CD8-positive, alpha-beta memory T cell (primary cell): ENCODE measurements at regions not wholly inside any gene's neighbourhood (a gene's known extent, or its start where the extent isn't known, plus 50 kb on each side); places are given as distances from the start of the nearest gene placed in this dataset.

ENCODE experiments used
- CTCF ChIA-PET: fragments of 350-600 bp; sonication (Branson Sonifier 250); formaldehyde crosslinking; loops from one replicate; lab custom pipeline; 2021; ENCODE audit warnings: antibody characterized with exemption; lab: Charles Lee
- POLR2A ChIA-PET: fragments of 350-600 bp; sonication (Branson Sonifier 250); formaldehyde crosslinking; loops from one replicate; lab custom pipeline; 2021; ENCODE audit warnings: antibody characterized with exemption; lab: Charles Lee
- DNase-seq, 5 donors: peaks; one replicate each; pipeline versions ENCODE4 v3.0.0 to v3.0.0-alpha.2; 2020 to 2022; ENCODE audit warnings: mixed read lengths in 1 of 5
- H3K27ac ChIP-seq: one replicate; pipeline ENCODE4 v1.7.0; 2013; ENCODE audit warnings: low read depth, mild to moderate bottlenecking, low read length, moderate library complexity
- H3K27me3 ChIP-seq: 2 replicates; pipeline ENCODE4 v1.7.0; 2013; ENCODE audit warnings: low read length, mild to moderate bottlenecking; ENCODE audit not compliant: insufficient read depth, poor library complexity, severe bottlenecking
- H3K36me3 ChIP-seq: 2 replicates; pipeline ENCODE4 v1.7.0; 2013; ENCODE audit warnings: mild to moderate bottlenecking, low read length, moderate library complexity; ENCODE audit not compliant: insufficient read depth
- H3K4me1 ChIP-seq: 2 replicates; pipeline ENCODE4 v1.7.0; 2013; ENCODE audit warnings: mild to moderate bottlenecking, low read length, moderate library complexity; ENCODE audit not compliant: insufficient read depth
- H3K4me3 ChIP-seq: 2 replicates; pipeline ENCODE4 v1.7.0; 2013; ENCODE audit warnings: mild to moderate bottlenecking, low read length
- H3K9me3 ChIP-seq: 2 replicates; pipeline ENCODE4 v1.7.0; 2013; ENCODE audit warnings: mild to moderate bottlenecking, low read length
- H3K27ac Mint-ChIP-seq, 8 donors: one replicate each; pipeline ENCODE4 v1.8.0; 2020 to 2021; ENCODE audit warnings: mixed read lengths in 8 of 8, mild to moderate bottlenecking in 6 of 8, inconsistent platforms in 3 of 8, moderate library complexity in 3 of 8
- H3K27me3 Mint-ChIP-seq, 2 donors: one replicate each; pipeline ENCODE4 v1.8.0; 2020 to 2021; ENCODE audit warnings: mixed read lengths in 2 of 2, mild to moderate bottlenecking in 1 of 2, moderate library complexity in 1 of 2
- H3K36me3 Mint-ChIP-seq, 3 donors: one replicate each; pipeline ENCODE4 v1.8.0; 2020 to 2021; ENCODE audit warnings: mixed read lengths in 3 of 3, inconsistent platforms in 1 of 3, mild to moderate bottlenecking in 1 of 3
- H3K4me1 Mint-ChIP-seq, 3 donors: one replicate each; pipeline ENCODE4 v1.8.0; 2020 to 2021; ENCODE audit warnings: mixed read lengths in 3 of 3, inconsistent platforms in 1 of 3, mild to moderate bottlenecking in 1 of 3
- H3K4me3 Mint-ChIP-seq, 7 donors: one replicate each; pipeline ENCODE4 v1.8.0; 2020 to 2021; ENCODE audit warnings: mixed read lengths in 7 of 7, mild to moderate bottlenecking in 6 of 7, moderate library complexity in 4 of 7, inconsistent platforms in 2 of 7
- H3K9me3 Mint-ChIP-seq, 5 donors: one replicate each; pipeline ENCODE4 v1.8.0; 2020 to 2022; ENCODE audit warnings: mixed read lengths in 5 of 5, mild to moderate bottlenecking in 3 of 5, moderate library complexity in 2 of 5, inconsistent platforms in 1 of 5

DNA sequence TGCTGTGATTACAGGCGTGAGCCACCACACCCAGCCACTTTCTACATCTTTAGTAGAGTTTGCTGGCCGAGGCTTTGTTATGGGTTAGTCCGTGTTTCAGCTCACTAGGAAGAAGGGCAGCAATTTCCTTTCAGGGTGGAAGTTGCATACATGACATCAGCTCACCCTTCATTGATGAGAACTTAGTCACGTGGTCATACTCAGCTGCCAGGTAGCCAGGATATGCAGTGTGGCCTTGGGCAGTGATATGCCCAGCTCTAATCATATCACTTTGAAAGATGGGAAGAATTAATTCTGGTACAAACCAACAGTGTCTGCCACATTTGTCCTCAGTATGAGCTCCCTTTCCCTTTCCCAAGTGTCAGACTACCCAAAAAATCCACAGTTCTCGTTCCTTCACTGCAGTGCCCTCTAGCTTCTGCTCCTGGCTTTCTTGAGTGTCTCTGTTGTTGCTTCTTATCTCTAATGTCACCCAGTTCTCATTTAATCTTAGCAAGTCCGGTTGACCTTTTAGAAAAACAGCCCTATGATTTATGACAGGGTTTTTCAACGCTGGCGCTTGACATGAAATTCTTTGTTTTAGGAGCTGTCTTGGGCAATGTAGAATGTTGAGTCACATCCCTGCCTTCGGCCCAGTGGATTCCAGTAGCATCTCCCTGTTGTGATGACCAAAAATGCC lies 108.7 kb upstream of the ITGB1 start:
- Mint-ChIP-seq H3K27ac (peak overlapping the region in 1 of 8 donors; percentile 61), H3K4me3 (no peak overlapping the region), H3K4me1 (peaks cover 3 to 14% (median 8%) of the 10 kb centered on the region in 3 donors), H3K9me3 (no peaks in the 10 kb centered on the region), H3K36me3 (peaks cover 0 to 19% (median 0%) of the 10 kb centered on the region in 3 donors), H3K27me3 (peaks cover 2 to 3% of the 10 kb centered on the region in 2 donors)
- Histone ChIP-seq H3K4me3 (no peak overlapping the region), H3K4me1 (no peaks in the 10 kb centered on the region), H3K9me3 (no peaks in the 10 kb centered on the region), H3K27me3 (no peaks in the 10 kb centered on the region), H3K27ac (no peak overlapping the region), H3K36me3 (no peaks in the 10 kb centered on the region)
- POLR2A ChIA-PET = no interaction called here
- no peak for DNase-seq
- CTCF ChIA-PET = interaction anchor here (0.9 to 1.3 kb wide), 2 partner anchors 16 to 28 kb away, joined by 3 to 5 read pairs; no protein-coding TSS in a partner anchor

DNA sequence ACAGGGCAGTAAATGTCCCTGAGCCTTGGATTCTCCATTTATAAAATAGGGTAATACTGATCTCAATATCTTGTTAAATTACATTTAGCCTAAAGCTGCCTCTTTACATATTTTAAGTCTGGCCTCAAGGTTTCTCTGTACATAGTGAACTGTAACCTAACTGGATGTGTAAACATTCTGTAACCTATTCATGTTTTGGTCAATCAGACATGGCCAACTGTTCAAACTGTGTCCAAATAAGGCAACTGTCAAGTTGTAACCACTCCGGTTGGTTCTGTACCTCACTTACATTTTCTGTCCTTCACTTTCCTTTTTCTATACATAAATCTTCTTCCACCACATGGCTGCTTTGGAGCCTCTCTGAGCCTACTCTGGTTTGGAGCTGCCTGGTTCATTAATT lies 107.1 kb upstream of the ITGB1 start:
- Mint-ChIP-seq H3K27ac (peak overlapping the region in 1 of 8 donors; percentile 52), H3K4me3 (no peak overlapping the region), H3K4me1 (peaks cover 5 to 17% (median 12%) of the 10 kb centered on the region in 3 donors), H3K9me3 (no peaks in the 10 kb centered on the region), H3K27me3 (peaks cover under 1 to 2% of the 10 kb centered on the region in 2 donors), H3K36me3 (peaks cover 0 to 24% (median 0%) of the 10 kb centered on the region in 3 donors)
- no peak overlapping the region for H3K4me3 ChIP-seq
- CTCF ChIA-PET = no interaction called here
- no peaks in the 10 kb centered on the region for H3K27me3 ChIP-seq
- no peak for DNase-seq
- H3K4me1 ChIP-seq = no peaks in the 10 kb centered on the region
- no peaks in the 10 kb centered on the region for H3K9me3 ChIP-seq
- no peak overlapping the region for H3K27ac ChIP-seq
- POLR2A ChIA-PET = no interaction called here
- H3K36me3 ChIP-seq = no peaks in the 10 kb centered on the region

DNA sequence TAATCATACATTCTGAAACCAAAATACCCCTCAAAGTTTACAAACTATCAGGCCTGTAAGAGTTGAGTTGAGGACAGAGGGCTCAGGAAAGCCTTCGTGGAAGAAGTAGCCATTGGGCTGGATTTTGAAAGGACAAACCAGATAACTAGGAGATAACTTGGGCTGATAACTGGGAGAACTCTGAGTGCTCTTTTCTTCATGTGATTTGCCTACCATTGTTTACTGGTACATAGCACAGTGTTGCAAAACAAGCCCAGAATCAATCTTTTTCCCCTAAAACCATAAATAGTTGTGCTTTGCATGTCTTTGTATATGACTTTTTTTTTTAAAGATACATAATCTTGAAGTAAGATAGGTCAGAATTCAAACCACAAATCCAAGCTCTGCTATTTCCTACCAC lies 106.7 kb upstream of the ITGB1 start:
- Mint-ChIP-seq H3K36me3 (peaks cover 0 to 27% (median 0%) of the 10 kb centered on the region in 3 donors), H3K9me3 (no peaks in the 10 kb centered on the region), H3K4me1 (peaks cover 2 to 19% (median 13%) of the 10 kb centered on the region in 3 donors), H3K27ac (peak overlapping the region in 1 of 8 donors; percentile 52), H3K4me3 (no peak overlapping the region), H3K27me3 (peaks cover 2% of the 10 kb centered on the region in 2 donors)
- Histone ChIP-seq H3K27me3 (no peaks in the 10 kb centered on the region), H3K4me1 (no peaks in the 10 kb centered on the region), H3K27ac (no peak overlapping the region), H3K9me3 (no peaks in the 10 kb centered on the region), H3K4me3 (no peak overlapping the region), H3K36me3 (no peaks in the 10 kb centered on the region)
- no peak for DNase-seq
- ChIA-PET CTCF (no interaction called here), POLR2A (no interaction called here)

DNA sequence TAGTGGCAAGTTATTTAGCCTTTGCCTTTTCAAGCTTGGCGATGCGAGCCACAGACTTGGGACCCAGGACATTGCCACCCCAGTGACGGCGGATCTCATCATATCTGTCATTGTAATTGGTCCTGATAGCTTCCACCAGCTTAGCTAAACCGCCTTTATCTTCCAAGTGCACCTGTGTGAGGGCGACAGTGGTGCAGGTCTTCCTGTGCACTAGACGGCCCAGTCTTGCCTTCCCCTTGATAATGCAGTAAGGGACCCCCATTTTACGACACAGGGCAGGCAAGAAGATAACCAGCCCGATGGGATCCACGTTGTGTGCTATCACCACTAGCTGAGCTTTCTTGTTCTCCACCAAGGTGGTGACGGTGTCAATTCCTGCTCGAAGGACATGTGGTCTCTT lies 99.6 kb upstream of the ITGB1 start:
- no peak overlapping the region for H3K27ac ChIP-seq
- POLR2A ChIA-PET = no interaction called here
- Mint-ChIP-seq H3K27ac (no peak overlapping the region), H3K36me3 (peaks cover 0 to 21% (median 7%) of the 10 kb centered on the region in 3 donors), H3K27me3 (peaks cover 6 to 7% of the 10 kb centered on the region in 2 donors), H3K9me3 (no peaks in the 10 kb centered on the region), H3K4me1 (peaks cover 16 to 42% (median 29%) of the 10 kb centered on the region in 3 donors), H3K4me3 (no peak overlapping the region)
- DNase-seq = no peak
- H3K4me1 ChIP-seq = no peaks in the 10 kb centered on the region
- no peaks in the 10 kb centered on the region for H3K36me3 ChIP-seq
- H3K9me3 ChIP-seq = no peaks in the 10 kb centered on the region
- CTCF ChIA-PET = no interaction called here
- H3K4me3 ChIP-seq = no peak overlapping the region
- H3K27me3 ChIP-seq = no peaks in the 10 kb centered on the region

DNA sequence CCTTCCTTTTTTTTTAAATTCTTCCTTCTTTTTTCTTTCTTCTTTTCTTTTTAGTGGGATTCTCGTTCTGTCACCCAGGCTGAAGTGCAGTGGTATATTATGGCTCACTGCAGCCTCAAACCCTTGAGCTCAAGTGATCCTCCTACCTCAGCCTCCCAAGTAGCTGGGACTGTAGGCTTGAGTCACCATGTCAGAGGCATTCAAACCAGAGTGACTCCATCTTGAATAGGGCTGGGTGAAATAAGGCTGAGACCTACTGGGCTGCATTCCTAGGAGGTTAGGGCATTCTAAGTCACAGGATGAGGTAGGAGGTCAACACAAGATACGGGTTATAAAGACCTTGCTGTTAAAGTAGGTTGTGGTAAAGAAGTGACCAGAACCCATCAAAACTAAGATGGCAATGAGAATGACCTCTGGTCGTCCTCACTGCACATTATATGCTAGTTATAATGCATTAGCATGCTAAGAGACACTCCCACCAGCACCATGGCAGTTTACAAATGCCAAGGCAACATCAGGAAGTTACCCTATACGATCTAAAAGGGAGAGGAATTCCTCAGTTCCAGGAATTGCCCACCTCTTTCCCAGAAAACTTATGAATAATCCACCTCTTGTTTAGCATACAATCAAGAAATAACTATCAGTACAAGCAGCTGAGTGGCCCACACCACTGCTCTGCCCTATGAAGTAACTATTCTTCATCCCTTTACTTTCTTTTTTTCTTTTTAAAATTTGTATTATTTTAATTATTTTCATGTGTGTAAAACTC lies 99.0 kb upstream of the ITGB1 start:
- no peak overlapping the region for H3K4me3 Mint-ChIP-seq
- Histone ChIP-seq H3K27me3 (no peaks in the 10 kb centered on the region), H3K9me3 (no peaks in the 10 kb centered on the region), H3K27ac (no peak overlapping the region), H3K4me3 (no peak overlapping the region), H3K4me1 (no peaks in the 10 kb centered on the region), H3K36me3 (no peaks in the 10 kb centered on the region)
- CTCF ChIA-PET = no interaction called here
- peaks cover 17 to 45% (median 32%) of the 10 kb centered on the region in 3 donors for H3K4me1 Mint-ChIP-seq
- no peaks in the 10 kb centered on the region for H3K9me3 Mint-ChIP-seq
- peaks cover 0 to 18% (median 9%) of the 10 kb centered on the region in 3 donors for H3K36me3 Mint-ChIP-seq
- POLR2A ChIA-PET = no interaction called here
- DNase-seq = no peak
- H3K27ac Mint-ChIP-seq = no peak overlapping the region
- peaks cover 6 to 7% of the 10 kb centered on the region in 2 donors for H3K27me3 Mint-ChIP-seq

DNA sequence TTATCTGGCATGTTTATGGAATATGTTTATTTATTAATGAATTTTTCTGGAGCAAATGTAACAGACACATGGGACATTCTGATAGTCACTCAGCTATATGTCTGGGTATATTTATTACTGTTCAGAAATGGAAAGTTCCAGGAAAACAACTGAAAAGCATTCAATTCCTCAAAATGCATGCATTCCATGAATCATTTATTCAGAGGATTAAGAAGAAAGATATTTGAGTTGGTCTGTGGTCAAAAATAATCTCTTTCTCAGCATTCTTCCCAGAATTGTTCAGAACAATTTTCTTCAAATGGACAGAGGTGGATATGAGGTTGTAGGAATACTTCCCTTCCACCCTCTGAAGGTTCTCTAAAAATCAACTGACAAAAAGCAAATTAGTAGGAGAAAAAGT lies 97.6 kb upstream of the ITGB1 start:
- H3K27ac Mint-ChIP-seq = no peak overlapping the region
- Histone ChIP-seq H3K4me1 (no peaks in the 10 kb centered on the region), H3K4me3 (no peak overlapping the region), H3K9me3 (no peaks in the 10 kb centered on the region), H3K36me3 (no peaks in the 10 kb centered on the region), H3K27ac (no peak overlapping the region), H3K27me3 (no peaks in the 10 kb centered on the region)
- H3K4me1 Mint-ChIP-seq = peaks cover 30 to 53% (median 33%) of the 10 kb centered on the region in 3 donors
- no peak overlapping the region for H3K4me3 Mint-ChIP-seq
- ChIA-PET CTCF (no interaction called here), POLR2A (no interaction called here)
- peaks cover 6 to 7% of the 10 kb centered on the region in 2 donors for H3K27me3 Mint-ChIP-seq
- peaks cover under 1 to 14% (median 9%) of the 10 kb centered on the region in 3 donors for H3K36me3 Mint-ChIP-seq
- H3K9me3 Mint-ChIP-seq = no peaks in the 10 kb centered on the region
- DNase-seq = no peak

DNA sequence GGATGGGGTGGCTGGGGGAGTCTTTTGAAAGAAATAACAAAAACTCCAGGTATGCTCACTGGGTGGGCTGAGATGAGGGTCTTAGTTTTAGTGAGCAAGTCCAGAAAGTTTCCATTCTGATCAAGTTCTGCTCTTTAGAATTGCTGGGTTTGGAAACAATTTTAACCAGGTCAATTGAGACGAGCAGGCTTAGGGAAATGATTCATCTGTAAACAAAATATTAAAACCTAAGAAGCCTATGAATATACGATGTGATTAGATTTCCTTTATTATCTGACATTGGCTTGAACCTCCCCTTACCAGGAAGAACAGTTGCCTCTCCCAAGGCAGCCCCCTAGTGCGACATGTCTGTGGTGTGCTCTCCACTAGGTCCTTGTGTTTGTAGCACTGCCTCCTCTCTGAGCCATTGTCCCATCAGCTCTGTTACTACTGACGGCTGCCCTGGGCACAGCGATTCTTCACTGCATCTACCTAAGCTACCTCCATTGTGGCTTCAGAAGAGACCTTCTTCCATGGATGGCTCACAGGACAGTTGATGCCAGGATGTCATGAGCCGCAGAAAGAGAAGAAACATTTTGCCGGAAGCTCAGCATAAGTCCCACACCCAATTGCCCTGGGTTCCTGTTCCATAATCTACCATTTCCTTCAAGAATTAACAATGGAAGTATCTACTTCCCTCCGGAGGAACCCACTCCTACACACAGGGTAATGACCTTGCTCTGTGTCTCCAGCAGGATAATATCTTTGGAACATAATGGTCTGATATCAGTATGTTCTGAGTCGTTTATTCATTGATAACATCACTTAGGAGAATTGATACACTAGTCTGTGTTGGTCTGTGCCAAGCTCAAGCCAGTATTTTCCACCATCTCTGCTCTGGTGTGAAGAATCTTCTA lies 95.1 kb upstream of the ITGB1 start:
- Mint-ChIP-seq H3K4me1 (peaks cover 33 to 43% (median 33%) of the 10 kb centered on the region in 3 donors), H3K36me3 (peaks cover 4 to 9% (median 9%) of the 10 kb centered on the region in 3 donors), H3K4me3 (peak overlapping the region in 5 of 7 donors; percentile 17 to 97 (median 91)), H3K9me3 (no peaks in the 10 kb centered on the region), H3K27ac (peak overlapping the region in 7 of 8 donors; percentile 7 to 91 (median 60)), H3K27me3 (peaks cover 4 to 6% of the 10 kb centered on the region in 2 donors)
- no peak overlapping the region for H3K27ac ChIP-seq
- no peaks in the 10 kb centered on the region for H3K9me3 ChIP-seq
- H3K36me3 ChIP-seq = no peaks in the 10 kb centered on the region
- CTCF ChIA-PET = no interaction called here
- DNase-seq = no peak
- no peak overlapping the region for H3K4me3 ChIP-seq
- no peaks in the 10 kb centered on the region for H3K27me3 ChIP-seq
- POLR2A ChIA-PET = no interaction called here
- no peaks in the 10 kb centered on the region for H3K4me1 ChIP-seq
